ENCODE measurements at regions not wholly inside any gene's neighbourhood (a gene's known extent, or its start where the extent isn't known, plus 50 kb on each side); places are given as distances from the start of the nearest gene placed in this dataset.

DNA sequence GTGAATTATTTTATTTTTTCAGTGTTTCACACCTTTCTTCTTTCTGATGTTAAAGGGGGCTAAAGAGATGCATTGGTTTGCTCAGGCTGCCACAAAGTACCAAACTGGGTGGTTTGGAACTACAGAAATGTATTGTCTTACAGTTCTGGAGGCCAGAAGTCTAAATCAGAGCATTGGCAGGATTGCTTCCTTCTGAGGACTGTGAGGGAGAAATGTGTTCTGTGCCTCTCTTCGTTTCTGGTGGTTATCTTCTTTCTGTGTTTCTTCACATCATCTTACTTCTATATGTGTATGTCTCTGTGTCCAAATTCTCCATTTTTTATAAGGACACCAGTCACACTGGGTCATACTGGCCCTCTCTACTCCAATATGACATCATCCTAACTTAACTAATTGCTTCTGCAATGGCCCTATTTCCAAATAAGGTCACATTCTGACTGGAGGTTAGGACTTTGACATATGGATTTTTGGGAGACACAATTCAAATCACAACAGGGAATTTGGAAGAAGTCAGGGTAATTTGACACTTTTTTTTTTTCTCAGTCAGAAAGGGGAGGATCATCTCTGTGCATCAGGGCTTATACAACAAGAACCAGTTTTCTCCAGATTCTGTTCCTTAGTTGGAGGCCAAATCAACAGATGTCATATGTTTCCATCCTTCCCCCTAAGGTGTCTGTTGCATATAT is 188.2 kb downstream of the KCNRG start:
- TF ChIP-seq POLR2AphosphoS5 (IDR thresholded peaks at IDR 0.05) (no peak), POLR2A (IDR thresholded peaks at IDR 0.05; ENCODE audit: low read depth) (no peak), EP300 (IDR thresholded peaks at IDR 0.05) (no peak)
- TF ChIP-seq, protein P1, sequence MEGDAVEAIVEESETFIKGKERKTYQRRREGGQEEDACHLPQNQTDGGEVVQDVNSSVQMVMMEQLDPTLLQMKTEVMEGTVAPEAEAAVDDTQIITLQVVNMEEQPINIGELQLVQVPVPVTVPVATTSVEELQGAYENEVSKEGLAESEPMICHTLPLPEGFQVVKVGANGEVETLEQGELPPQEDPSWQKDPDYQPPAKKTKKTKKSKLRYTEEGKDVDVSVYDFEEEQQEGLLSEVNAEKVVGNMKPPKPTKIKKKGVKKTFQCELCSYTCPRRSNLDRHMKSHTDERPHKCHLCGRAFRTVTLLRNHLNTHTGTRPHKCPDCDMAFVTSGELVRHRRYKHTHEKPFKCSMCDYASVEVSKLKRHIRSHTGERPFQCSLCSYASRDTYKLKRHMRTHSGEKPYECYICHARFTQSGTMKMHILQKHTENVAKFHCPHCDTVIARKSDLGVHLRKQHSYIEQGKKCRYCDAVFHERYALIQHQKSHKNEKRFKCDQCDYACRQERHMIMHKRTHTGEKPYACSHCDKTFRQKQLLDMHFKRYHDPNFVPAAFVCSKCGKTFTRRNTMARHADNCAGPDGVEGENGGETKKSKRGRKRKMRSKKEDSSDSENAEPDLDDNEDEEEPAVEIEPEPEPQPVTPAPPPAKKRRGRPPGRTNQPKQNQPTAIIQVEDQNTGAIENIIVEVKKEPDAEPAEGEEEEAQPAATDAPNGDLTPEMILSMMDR (IDR thresholded peaks at IDR 0.05): no peak

Measured in esophagus muscularis mucosa (tissue), 4 donors.